NOMO-1 treated with DMSO at 0.1 percent for 48 hours (cell line): ENCODE measurements at regions not wholly inside any gene's neighbourhood (a gene's known extent, or its start where the extent isn't known, plus 50 kb on each side); places are given as distances from the start of the nearest gene placed in this dataset.
"Not testable (repeated sequence)": the region's sequence is repeated elsewhere in the genome, so short reads cannot be mapped to it uniquely, and the experiment has no call there.

Experiments
- DNase-seq: peaks from one replicate; lab custom pipeline; 2025; ENCODE audit not compliant: unreplicated experiment; lab: John Stamatoyannopoulos, UW

DNA sequence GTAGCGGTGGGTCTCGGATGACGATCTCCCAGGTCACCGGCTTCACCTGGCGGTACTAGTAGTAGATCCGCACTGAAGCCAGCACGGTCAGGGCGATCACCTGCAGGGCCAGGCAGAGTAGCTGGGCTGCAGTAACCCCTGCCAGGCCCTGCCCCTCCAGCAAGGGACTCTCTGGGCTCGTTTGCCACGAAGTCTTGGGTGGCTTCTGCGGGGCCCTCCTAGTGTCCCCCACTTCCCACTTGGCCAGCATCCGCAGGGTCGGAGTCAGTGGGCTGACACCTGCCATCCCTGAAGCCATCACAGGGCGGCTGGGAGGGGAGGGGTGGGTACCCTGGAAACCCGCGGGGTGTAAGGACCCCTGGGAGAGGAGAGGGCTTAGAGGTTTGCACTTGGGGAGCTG lies 214.0 kb downstream of the OR4C45 start:
- DNase-seq, result no peak

DNA sequence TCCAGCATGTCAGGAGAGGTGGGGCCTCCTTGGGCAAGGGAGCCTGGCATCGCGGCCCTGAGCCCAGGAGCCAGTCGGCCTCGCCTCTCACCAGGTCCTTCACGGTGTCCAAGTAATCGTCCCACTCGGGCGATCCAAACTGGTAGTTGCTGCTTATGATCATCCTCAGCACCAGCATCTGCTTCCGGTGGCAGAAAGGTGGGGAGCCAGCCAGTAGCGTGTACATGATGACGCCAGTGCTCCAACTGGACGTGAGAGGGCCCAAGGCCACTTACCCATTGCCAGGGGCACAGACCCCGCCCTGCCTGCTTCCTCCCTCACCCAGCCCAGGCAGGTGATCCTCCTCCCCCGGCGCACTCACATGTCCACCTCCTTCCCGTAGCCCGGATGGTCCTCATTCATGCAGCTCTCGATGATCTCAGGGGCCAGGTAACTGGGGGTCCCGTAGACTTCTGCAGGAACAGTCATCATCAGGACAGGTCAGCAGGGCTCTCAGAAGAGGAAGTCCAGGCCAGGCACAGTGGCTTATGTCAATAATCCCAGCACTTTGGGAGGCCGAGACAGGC lies 214.7 kb downstream of the OR4C45 start:
- DNase-seq, result no peak

- DNase-seq, result no peak
Observed at GRCh38 chr11:50267851-50268250, 235.2 kb downstream of the OR4C45 start.

DNA sequence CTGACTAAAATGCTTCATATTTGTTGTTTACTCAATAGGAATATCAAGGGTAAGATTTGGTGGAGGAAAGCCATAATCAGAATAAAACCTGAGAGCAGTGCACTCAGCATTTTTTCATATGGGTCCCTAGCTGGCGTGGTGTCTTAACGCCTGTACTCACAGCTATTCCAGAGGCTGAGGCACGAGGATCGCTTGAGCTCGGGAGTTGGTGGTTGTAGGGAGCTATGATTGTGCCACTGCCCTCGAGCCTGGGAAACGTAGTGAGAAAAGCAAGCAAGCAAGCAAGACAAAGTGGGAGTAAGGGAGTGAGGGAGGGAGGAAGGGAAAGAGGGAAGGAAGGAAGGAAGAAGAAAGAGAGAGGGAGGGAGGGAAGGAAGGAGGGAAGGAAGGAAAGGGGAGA lies 242.5 kb downstream of the OR4C45 start:
- no peak for DNase-seq

- no peak for DNase-seq
Observed at GRCh38 chr11:50278756-50279155, 246.1 kb downstream of the OR4C45 start.

- DNase-seq, result no peak
Observed at GRCh38 chr11:50298182-50298988, 265.7 kb downstream of the OR4C45 start.

DNA sequence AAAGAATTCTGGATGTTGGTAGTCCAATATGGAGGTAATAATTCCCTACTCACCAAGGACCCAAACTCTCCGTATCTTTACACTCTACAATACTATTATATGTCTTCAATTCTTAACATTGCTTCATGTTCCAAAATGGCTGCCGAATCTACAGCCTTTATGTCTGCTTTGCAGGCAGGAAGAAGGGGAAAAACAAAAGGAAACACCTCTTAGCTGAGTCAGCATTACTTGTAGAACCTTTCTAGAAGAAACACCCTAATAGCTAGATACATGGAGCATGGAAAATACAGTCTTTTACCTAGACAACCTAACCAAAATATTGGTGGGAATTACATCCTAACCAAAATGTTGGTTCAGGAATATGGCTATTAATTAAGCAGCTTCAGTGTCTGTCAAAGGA lies 298.0 kb downstream of the OR4C45 start:
- DNase-seq, result not testable (repeated sequence)

GRCh38 chr11:50333861-50334260 lies 301.2 kb downstream of the OR4C45 start:
- no peak for DNase-seq

- DNase-seq, result not testable (repeated sequence)
Observed at GRCh38 chr11:50337432-50337831, 304.8 kb downstream of the OR4C45 start.

DNA sequence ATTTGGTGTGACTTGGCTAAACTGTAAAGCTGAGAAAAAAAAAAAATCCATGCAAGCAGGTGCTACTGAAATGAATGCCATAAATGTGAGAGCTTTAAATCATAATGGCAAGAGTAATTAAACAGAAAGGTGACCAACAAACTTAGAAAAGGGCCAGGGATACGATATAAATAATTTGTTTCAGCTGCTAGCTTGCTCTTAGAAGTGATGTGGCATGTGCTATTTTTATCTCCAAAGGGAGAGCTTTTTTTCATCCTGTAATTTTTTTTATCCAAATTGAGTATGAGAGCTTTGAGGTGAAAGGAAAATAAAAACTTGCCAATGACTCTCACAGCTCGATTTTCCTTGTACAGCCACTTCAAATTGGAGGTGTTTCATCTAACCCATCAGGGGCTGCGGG lies 315.3 kb downstream of the OR4C45 start:
- DNase-seq, result not testable (repeated sequence)

GRCh38 chr11:50379484-50379883 lies 346.8 kb downstream of the OR4C45 start:
- no peak for DNase-seq

- no peak for DNase-seq
Observed at GRCh38 chr11:50394017-50394416, 361.3 kb downstream of the OR4C45 start.

GRCh38 chr11:50412832-50413231 lies 380.2 kb downstream of the OR4C45 start:
- no peak for DNase-seq

DNA sequence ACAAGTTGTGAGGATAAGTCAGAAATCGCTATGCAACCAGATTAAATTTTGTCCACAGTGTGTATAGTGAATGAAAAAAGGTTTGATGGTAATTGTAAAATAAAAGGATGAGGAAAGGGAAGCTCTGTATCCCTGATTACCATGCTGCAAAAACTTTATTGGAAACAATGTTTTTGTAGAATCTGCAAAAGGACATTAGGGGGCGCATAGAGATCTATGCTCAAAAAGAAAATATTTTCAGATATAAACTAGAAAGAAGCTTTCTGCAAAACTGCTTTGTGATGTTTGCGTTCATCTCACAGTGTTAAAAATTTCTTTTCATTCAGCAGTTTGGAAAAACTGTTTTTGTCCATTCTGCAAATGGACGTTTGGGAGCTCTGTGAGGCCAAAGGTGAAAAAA lies 390.5 kb downstream of the OR4C45 start:
- DNase-seq, result no peak
